ENCODE measurements at regions not wholly inside any gene's neighbourhood (a gene's known extent, or its start where the extent isn't known, plus 50 kb on each side); places are given as distances from the start of the nearest gene placed in this dataset.

GRCh38 chr14:66133666-66134065, 352.5 kb upstream of the CCDC196 start:
- TF ChIP-seq, protein P1, sequence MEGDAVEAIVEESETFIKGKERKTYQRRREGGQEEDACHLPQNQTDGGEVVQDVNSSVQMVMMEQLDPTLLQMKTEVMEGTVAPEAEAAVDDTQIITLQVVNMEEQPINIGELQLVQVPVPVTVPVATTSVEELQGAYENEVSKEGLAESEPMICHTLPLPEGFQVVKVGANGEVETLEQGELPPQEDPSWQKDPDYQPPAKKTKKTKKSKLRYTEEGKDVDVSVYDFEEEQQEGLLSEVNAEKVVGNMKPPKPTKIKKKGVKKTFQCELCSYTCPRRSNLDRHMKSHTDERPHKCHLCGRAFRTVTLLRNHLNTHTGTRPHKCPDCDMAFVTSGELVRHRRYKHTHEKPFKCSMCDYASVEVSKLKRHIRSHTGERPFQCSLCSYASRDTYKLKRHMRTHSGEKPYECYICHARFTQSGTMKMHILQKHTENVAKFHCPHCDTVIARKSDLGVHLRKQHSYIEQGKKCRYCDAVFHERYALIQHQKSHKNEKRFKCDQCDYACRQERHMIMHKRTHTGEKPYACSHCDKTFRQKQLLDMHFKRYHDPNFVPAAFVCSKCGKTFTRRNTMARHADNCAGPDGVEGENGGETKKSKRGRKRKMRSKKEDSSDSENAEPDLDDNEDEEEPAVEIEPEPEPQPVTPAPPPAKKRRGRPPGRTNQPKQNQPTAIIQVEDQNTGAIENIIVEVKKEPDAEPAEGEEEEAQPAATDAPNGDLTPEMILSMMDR (IDR thresholded peaks at IDR 0.05): no peak
- TF ChIP-seq POLR2A (IDR thresholded peaks at IDR 0.05): no peak
